C4-2B (cell line): ENCODE measurements at regions not wholly inside any gene's neighbourhood (a gene's known extent, or its start where the extent isn't known, plus 50 kb on each side); places are given as distances from the start of the nearest gene placed in this dataset.

ENCODE experiments used
- H3K27ac ChIP-seq: fragments of 450-650 bp; 2 replicates; pipeline ENCODE4 v1.5.1; 2017
- CTCF ChIP-seq: fragments of 450-650 bp; conservative IDR thresholded peaks from 2 replicates; pipeline ENCODE4 v1.5.1; 2017; ENCODE audit warnings: mild to moderate bottlenecking
- ZFX ChIP-seq: fragments of 450-650 bp; IDR thresholded peaks from 2 replicates; pipeline ENCODE4 v1.6.1; 2017

DNA sequence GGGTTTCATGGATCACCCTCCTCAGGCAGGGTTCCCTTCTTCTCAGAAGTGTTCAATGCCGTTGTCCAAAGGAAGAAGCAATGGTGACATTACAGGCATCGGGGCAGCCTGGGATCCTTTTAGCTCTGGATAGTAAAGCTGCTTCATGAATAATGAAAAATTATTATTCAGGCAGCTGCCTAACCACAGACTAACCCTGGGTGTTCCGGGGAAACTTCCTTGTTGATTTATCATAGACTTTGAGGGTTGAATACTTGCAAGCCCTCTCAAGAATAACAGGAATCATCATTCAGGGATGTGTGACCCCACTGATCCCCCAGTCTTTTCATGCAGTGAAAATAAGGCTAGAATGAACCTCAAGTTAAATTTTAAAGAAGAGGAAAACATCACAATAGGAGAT is 419.4 kb downstream of the MEIS1 start:
- H3K27ac ChIP-seq, result no peak overlapping the region
- TF ChIP-seq CTCF, result no peak
- no peak for TF ChIP-seq ZFX

DNA sequence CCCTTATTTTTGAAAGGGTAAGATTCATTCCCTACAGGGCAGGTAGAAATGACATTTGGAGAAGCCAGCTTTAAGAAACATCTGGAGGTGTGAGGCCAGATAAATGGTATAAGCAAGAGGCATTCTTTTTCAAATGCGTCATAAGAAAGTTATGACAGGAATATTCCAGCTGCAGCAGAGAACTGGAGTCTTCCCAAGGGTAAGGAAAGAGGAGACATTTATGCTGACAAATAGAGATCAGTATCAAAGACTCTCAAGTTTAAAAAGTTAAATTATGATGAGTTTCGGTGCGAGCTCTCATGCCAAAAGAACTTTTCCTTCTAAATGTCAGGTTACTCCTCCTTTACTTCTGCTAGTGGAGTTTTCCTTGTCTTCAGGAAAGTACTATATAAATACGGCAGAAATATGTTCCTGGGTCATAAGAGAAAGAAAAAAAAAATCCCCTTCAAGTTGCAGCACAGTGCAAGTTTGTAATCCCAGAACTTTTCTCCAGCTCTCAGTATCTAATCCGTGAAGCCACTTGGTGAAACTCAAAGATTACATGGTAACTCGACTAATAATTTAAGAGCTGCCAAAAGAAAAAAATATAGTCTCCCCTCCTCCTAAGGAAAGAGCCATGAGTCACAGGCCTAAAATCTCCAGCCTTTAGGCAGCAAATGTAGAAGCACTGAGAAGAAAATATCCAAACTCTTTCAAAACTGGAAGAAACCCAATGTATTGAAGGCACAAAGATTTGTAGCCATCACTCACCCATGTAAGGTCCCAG is 428.1 kb downstream of the MEIS1 start:
- H3K27ac ChIP-seq, result no peak overlapping the region
- TF ChIP-seq ZFX (no peak), CTCF (no peak)

DNA sequence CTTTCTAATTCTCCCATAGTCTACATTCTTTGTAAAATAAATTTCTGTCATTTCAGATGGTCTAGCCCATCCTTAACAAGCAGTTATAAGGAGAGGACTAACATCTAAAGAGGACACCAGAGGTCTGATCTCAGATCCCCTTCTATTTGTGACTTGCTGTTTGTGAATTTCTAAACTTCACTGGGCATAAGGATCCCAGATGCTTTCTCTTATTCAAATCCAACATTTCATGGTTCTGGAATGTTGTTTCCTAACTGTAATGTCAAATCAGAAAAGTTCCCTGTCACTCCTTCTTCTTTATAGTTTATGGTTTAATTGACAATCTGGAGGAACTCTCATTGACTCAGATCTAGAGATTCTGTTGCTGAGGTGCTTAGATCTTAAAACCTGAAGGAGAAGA is 430.2 kb downstream of the MEIS1 start:
- no peak for TF ChIP-seq ZFX
- TF ChIP-seq CTCF, result no peak
- no peak overlapping the region for H3K27ac ChIP-seq

- TF ChIP-seq CTCF (no peak), ZFX (no peak)
Observed at GRCh38 chr2:66866331-66867062, 431.6 kb downstream of the MEIS1 start.

DNA sequence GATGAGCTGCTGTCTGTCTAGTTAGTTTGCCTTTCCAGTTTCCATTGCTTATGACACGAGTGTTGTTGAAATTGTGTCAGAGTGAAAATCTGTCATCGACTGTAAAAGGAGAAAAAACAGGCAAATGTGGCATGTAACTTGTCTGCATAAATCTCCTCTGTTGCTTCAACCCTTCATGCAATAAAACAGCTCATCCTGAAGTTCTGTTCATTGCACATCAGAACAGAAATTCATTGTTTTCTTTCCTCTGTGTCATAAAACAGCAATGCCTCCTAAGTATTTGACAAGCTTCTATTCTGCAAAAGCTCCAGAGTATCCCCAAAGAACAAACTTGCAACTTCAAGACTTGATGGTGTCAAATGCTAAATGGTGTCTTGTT is 432.1 kb downstream of the MEIS1 start:
- H3K27ac ChIP-seq, result no peak overlapping the region
- no peak for TF ChIP-seq ZFX
- TF ChIP-seq CTCF, result no peak

More at GRCh38 chr2:66866331-66867062, 431.6 kb downstream of the MEIS1 start:
- H3K27ac ChIP-seq, result no peak overlapping the region

DNA sequence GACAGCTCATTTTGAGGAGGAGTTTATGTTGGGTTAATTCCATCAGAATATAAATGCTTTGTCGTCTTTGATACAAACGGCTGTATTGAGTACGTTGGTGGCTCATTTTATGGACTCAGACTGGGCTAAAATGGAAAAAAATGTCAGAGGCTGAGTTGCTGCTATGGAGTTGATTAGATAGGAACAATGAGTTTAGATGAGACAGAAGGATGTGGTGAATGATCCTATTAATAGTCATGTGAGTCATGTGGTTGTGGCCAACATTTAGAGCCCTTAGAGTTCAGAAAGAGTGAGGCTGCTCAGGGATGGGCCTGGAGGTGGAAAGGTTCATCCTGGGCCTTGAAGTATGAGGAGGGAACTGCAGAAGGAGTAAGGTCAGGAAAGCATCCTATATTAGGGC is 434.2 kb downstream of the MEIS1 start:
- no peak overlapping the region for H3K27ac ChIP-seq
- no peak for TF ChIP-seq CTCF
- no peak for TF ChIP-seq ZFX
